HepG2 (cell line): ENCODE measurements at regions not wholly inside any gene's neighbourhood (a gene's known extent, or its start where the extent isn't known, plus 50 kb on each side); places are given as distances from the start of the nearest gene placed in this dataset.

Experiments used
- ARNT2 ChIP-seq: sonication (generic); formaldehyde crosslinking; IDR thresholded peaks from 2 replicates; pipeline ENCODE4 v1.8.0; 2022; ENCODE audit warnings: mild to moderate bottlenecking, low read depth, missing genetic modification reagents, moderate library complexity
- CCDC6 ChIP-seq: sonication (generic); formaldehyde crosslinking; IDR thresholded peaks from 2 replicates; pipeline ENCODE4 v1.8.1; 2022; ENCODE audit warnings: mild to moderate bottlenecking, missing genetic modification reagents, moderate library complexity
- FLYWCH1 ChIP-seq: sonication (generic); formaldehyde crosslinking; IDR thresholded peaks from 2 replicates; pipeline ENCODE4 v1.8.1; 2023; ENCODE audit warnings: mild to moderate bottlenecking, missing genetic modification reagents
- FOXO1 ChIP-seq: sonication (generic); formaldehyde crosslinking; IDR thresholded peaks from 2 replicates; pipeline ENCODE4 v1.4.0; 2020; ENCODE audit warnings: missing genetic modification reagents
- KLF12 ChIP-seq: sonication (generic); formaldehyde crosslinking; IDR thresholded peaks from 2 replicates; pipeline ENCODE4 v1.4.0; 2020; ENCODE audit warnings: missing genetic modification reagents, borderline replicate concordance
- MXI1 ChIP-seq: IDR thresholded peaks from 3 replicates; pipeline ENCODE4 v1.6.1; 2012; ENCODE audit warnings: low read depth, low read length, inconsistent platforms, borderline replicate concordance
- PHF8 ChIP-seq: sonication (generic); formaldehyde crosslinking; IDR thresholded peaks from 2 replicates; pipeline ENCODE4 v1.5.0; 2020; ENCODE audit warnings: missing genetic modification reagents
- PLSCR1 ChIP-seq: sonication (generic); formaldehyde crosslinking; IDR thresholded peaks from 2 replicates; pipeline ENCODE4 v1.5.0; 2020; ENCODE audit warnings: missing genetic modification reagents, mild to moderate bottlenecking, borderline replicate concordance
- SOX5 ChIP-seq: IDR thresholded peaks from 2 replicates; pipeline ENCODE4 v1.6.1; 2016; ENCODE audit warnings: borderline replicate concordance
- THYN1 ChIP-seq: sonication (generic); formaldehyde crosslinking; IDR thresholded peaks from 2 replicates; pipeline ENCODE4 v1.8.1; 2023; ENCODE audit warnings: low read depth, mild to moderate bottlenecking, moderate library complexity, missing genetic modification reagents, borderline replicate concordance
- YEATS2 ChIP-seq: sonication (generic); formaldehyde crosslinking; IDR thresholded peaks from 2 replicates; pipeline ENCODE4 v1.4.0; 2020; ENCODE audit warnings: missing genetic modification reagents, borderline replicate concordance
- YY1 ChIP-seq: IDR thresholded peaks from 2 replicates; pipeline ENCODE4 v1.6.1; 2011; ENCODE audit warnings: low read length, low read depth, moderate library complexity, mild to moderate bottlenecking; ENCODE audit not compliant: insufficient read depth, insufficient replicate concordance
- ZEB1 ChIP-seq: IDR thresholded peaks from 2 replicates; pipeline ENCODE4 v1.6.1; 2012; ENCODE audit warnings: mild to moderate bottlenecking, low read depth, inconsistent platforms; ENCODE audit not compliant: insufficient replicate concordance
- ZNF180 ChIP-seq: sonication (generic); formaldehyde crosslinking; IDR thresholded peaks from 2 replicates; pipeline ENCODE4 v1.4.0; 2020; ENCODE audit warnings: low read depth, missing genetic modification reagents, borderline replicate concordance
- ZNF292 ChIP-seq: sonication (generic); formaldehyde crosslinking; IDR thresholded peaks from 2 replicates; pipeline ENCODE4 v1.8.1; 2022; ENCODE audit warnings: mild to moderate bottlenecking, low read depth, missing genetic modification reagents, borderline replicate concordance
- ZNF317 ChIP-seq: sonication (generic); formaldehyde crosslinking; IDR thresholded peaks from 2 replicates; pipeline ENCODE4 v1.5.0; 2020; ENCODE audit warnings: mild to moderate bottlenecking, missing genetic modification reagents
- ZNF318 ChIP-seq: sonication (generic); formaldehyde crosslinking; IDR thresholded peaks from 2 replicates; pipeline ENCODE4 v1.4.0; 2020; ENCODE audit warnings: mild to moderate bottlenecking, missing genetic modification reagents
- ZNF513 ChIP-seq: sonication (generic); formaldehyde crosslinking; conservative IDR thresholded peaks from 2 replicates; pipeline ENCODE4 v1.5.0; 2020; ENCODE audit warnings: missing genetic modification reagents
- ZNF607 ChIP-seq: sonication (generic); formaldehyde crosslinking; IDR thresholded peaks from 2 replicates; pipeline ENCODE4 v1.5.1; 2020; ENCODE audit warnings: missing genetic modification reagents, mild to moderate bottlenecking, borderline replicate concordance

- TF ChIP-seq PLSCR1 (CRISPR knock-in tag) (no peak), CCDC6 (CRISPR knock-in tag) (peak; percentile 84; the same call in 1 of the 2 replicates), ZNF607 (CRISPR knock-in tag) (peak; percentile 92; the same call in 1 of the 2 replicates), ARNT2 (CRISPR knock-in tag) (peak; percentile 79; the same call in 1 of the 2 replicates), YY1 (peak; percentile 17), FOXO1 (CRISPR knock-in tag) (peak; percentile 60), ZNF292 (CRISPR knock-in tag) (peak; percentile 40; the same call in 1 of the 2 replicates), YEATS2 (CRISPR knock-in tag) (no peak), ZNF513 (CRISPR knock-in tag) (no peak), MXI1 (peak; percentile 13; the same call in 1 of the 3 replicates), ZNF180 (CRISPR knock-in tag) (no peak), SOX5 (CRISPR knock-in tag) (peak; percentile 71), KLF12 (CRISPR knock-in tag) (no peak), ZNF317 (CRISPR knock-in tag) (no peak), THYN1 (CRISPR knock-in tag) (no peak), ZNF318 (CRISPR knock-in tag) (peak; percentile 89), ZEB1 (no peak), FLYWCH1 (CRISPR knock-in tag) (no peak), PHF8 (no peak; the same call in 1 of the 2 replicates)
Measured at GRCh38 chr20:53711333-53712211, 117.9 kb upstream of the ZNF217 start (continued).
